LNCaP clone FGC (cell line): ENCODE measurements at regions not wholly inside any gene's neighbourhood (a gene's known extent, or its start where the extent isn't known, plus 50 kb on each side); places are given as distances from the start of the nearest gene placed in this dataset.

Experiments
- DNase-seq: peaks from one replicate; pipeline ENCODE4 v3.0.0-alpha.2; 2011; ENCODE audit warnings: low read depth
- H3K4me3 ChIP-seq: 2 replicates; pipeline ENCODE4 v1.5.1; 2011; ENCODE audit warnings: mild to moderate bottlenecking, low read depth, low read length, control low read depth
- CTCF ChIP-seq: IDR thresholded peaks from 2 replicates; pipeline ENCODE4 v1.5.1; 2012; ENCODE audit warnings: mild to moderate bottlenecking; ENCODE audit not compliant: control insufficient read depth, insufficient read depth; ENCODE audit errors: extremely low read depth

GRCh38 chr10:36479073-36479472, 646.3 kb upstream of the ANKRD30A start:
- TF ChIP-seq CTCF: no peak

GRCh38 chr10:36476399-36476798, 649.0 kb upstream of the ANKRD30A start:
- DNase-seq: no peak
- no peak overlapping the region for H3K4me3 ChIP-seq
- TF ChIP-seq CTCF: no peak

More at GRCh38 chr10:36479073-36479472, 646.3 kb upstream of the ANKRD30A start:
- DNase-seq: no peak
- H3K4me3 ChIP-seq: no peak overlapping the region

- DNase-seq: no peak
- no peak overlapping the region for H3K4me3 ChIP-seq
- no peak for TF ChIP-seq CTCF
Observed at GRCh38 chr10:36475746-36476145, 649.7 kb upstream of the ANKRD30A start.

- no peak overlapping the region for H3K4me3 ChIP-seq
- DNase-seq: no peak
- no peak for TF ChIP-seq CTCF
Observed at GRCh38 chr10:36474456-36474855, 650.9 kb upstream of the ANKRD30A start.

GRCh38 chr10:36473122-36473521, 652.3 kb upstream of the ANKRD30A start:
- H3K4me3 ChIP-seq: no peak overlapping the region
- no peak for DNase-seq
- TF ChIP-seq CTCF: no peak

GRCh38 chr10:36469585-36469984, 655.8 kb upstream of the ANKRD30A start:
- no peak overlapping the region for H3K4me3 ChIP-seq
- no peak for TF ChIP-seq CTCF
- DNase-seq: no peak

- TF ChIP-seq CTCF: no peak
Observed at GRCh38 chr10:36468620-36469019, 656.8 kb upstream of the ANKRD30A start.

More at GRCh38 chr10:36468620-36469019, 656.8 kb upstream of the ANKRD30A start:
- DNase-seq: no peak
- no peak overlapping the region for H3K4me3 ChIP-seq
